ENCODE measurements at regions not wholly inside any gene's neighbourhood (a gene's known extent, or its start where the extent isn't known, plus 50 kb on each side); places are given as distances from the start of the nearest gene placed in this dataset.

GRCh38 chr16:22671301-22672076, 142.5 kb upstream of the HS3ST2 start:
- Histone ChIP-seq H3K4me1 (peaks cover 0 to 6% (median 2%) of the 10 kb centered on the region in 10 experiments; a peak in 4 of 20 replicates), H3K36me3 (no peaks in the 10 kb centered on the region)
- no peak for TF ChIP-seq Cebpa-rat (IDR thresholded peaks at IDR 0.05)

GRCh38 chr16:22672830-22673210, 141.1 kb upstream of the HS3ST2 start:
- no peaks in the 10 kb centered on the region; a peak in 1 of 22 replicates for H4K20me1 ChIP-seq
- TF ChIP-seq Cebpa-rat (IDR thresholded peaks at IDR 0.05): no peak
- H3K27me3 ChIP-seq: no peaks in the 10 kb centered on the region
- peaks cover 0 to 11% (median 0%) of the 10 kb centered on the region in 11 experiments; a peak in 3 of 22 replicates for H3K9me3 ChIP-seq (replicated peaks in 1 of 11)
- no peak overlapping the region for H3K27ac ChIP-seq
- no peak overlapping the region for H3K9ac ChIP-seq
- no peak overlapping the region for H3K4me3 ChIP-seq
- peaks cover 0 to 6% (median 2%) of the 10 kb centered on the region in 10 experiments; a peak in 4 of 20 replicates for H3K4me1 ChIP-seq
- H3K36me3 ChIP-seq: no peaks in the 10 kb centered on the region
- H3K4me2 ChIP-seq: no peak overlapping the region

More at GRCh38 chr16:22671301-22672076, 142.5 kb upstream of the HS3ST2 start:
- no peaks in the 10 kb centered on the region for H3K27me3 ChIP-seq
- no peak overlapping the region for H3K4me3 ChIP-seq
- no peak overlapping the region for H3K27ac ChIP-seq
- H3K9ac ChIP-seq: no peak overlapping the region
- no peaks in the 10 kb centered on the region; a peak in 1 of 22 replicates for H4K20me1 ChIP-seq
- no peak overlapping the region for H3K4me2 ChIP-seq
- peaks cover 0 to 5% (median 0%) of the 10 kb centered on the region in 11 experiments; a peak in 3 of 22 replicates for H3K9me3 ChIP-seq (replicated peaks in 1 of 11)

GRCh38 chr16:22673421-22673831, 140.5 kb upstream of the HS3ST2 start:
- Histone ChIP-seq H3K4me3 (no peak overlapping the region), H3K36me3 (no peaks in the 10 kb centered on the region), H3K9ac (no peak overlapping the region), H3K27ac (no peak overlapping the region), H3K4me2 (no peak overlapping the region), H3K9me3 (replicated peaks in 1 of 11) (peaks cover 0 to 11% (median 0%) of the 10 kb centered on the region in 11 experiments; a peak in 3 of 22 replicates), H3K27me3 (no peaks in the 10 kb centered on the region), H4K20me1 (no peaks in the 10 kb centered on the region; a peak in 1 of 22 replicates), H3K4me1 (peaks cover 0 to 6% (median 2%) of the 10 kb centered on the region in 10 experiments; a peak in 4 of 20 replicates)
- no peak for TF ChIP-seq Cebpa-rat (IDR thresholded peaks at IDR 0.05)

- Histone ChIP-seq H3K36me3 (no peaks in the 10 kb centered on the region), H4K20me1 (no peaks in the 10 kb centered on the region; a peak in 1 of 22 replicates), H3K9ac (no peak overlapping the region), H3K9me3 (replicated peaks in 1 of 11) (peaks cover 0 to 11% (median 0%) of the 10 kb centered on the region in 11 experiments; a peak in 3 of 22 replicates), H3K4me2 (no peak overlapping the region), H3K27ac (no peak overlapping the region), H3K4me3 (no peak overlapping the region), H3K4me1 (peaks cover 0 to 6% (median 0%) of the 10 kb centered on the region in 10 experiments; a peak in 1 of 20 replicates), H3K27me3 (no peaks in the 10 kb centered on the region)
- TF ChIP-seq Cebpa-rat (IDR thresholded peaks at IDR 0.05): no peak
These were observed 139.2 kb upstream of the HS3ST2 start for GRCh38 chr16:22674832-22675191.

GRCh38 chr16:22675745-22676540, 138.0 kb upstream of the HS3ST2 start:
- no peak for TF ChIP-seq Cebpa-rat (IDR thresholded peaks at IDR 0.05)
- H3K4me1 ChIP-seq: no peaks in the 10 kb centered on the region
- H3K4me2 ChIP-seq: no peak overlapping the region
- H3K27me3 ChIP-seq: no peaks in the 10 kb centered on the region
- no peak overlapping the region for H3K27ac ChIP-seq
- H3K36me3 ChIP-seq: no peaks in the 10 kb centered on the region
- H3K4me3 ChIP-seq: no peak overlapping the region
- H4K20me1 ChIP-seq: no peaks in the 10 kb centered on the region; a peak in 1 of 22 replicates
- peaks cover 0 to 11% (median 0%) of the 10 kb centered on the region in 11 experiments; a peak in 3 of 22 replicates for H3K9me3 ChIP-seq (replicated peaks in 1 of 11)
- H3K9ac ChIP-seq: no peak overlapping the region

GRCh38 chr16:22677024-22677830, 136.7 kb upstream of the HS3ST2 start:
- H3K4me2 ChIP-seq: no peak overlapping the region
- H4K20me1 ChIP-seq: no peaks in the 10 kb centered on the region; a peak in 1 of 22 replicates
- peaks cover 0 to 11% (median 0%) of the 10 kb centered on the region in 11 experiments; a peak in 3 of 22 replicates for H3K9me3 ChIP-seq (replicated peaks in 1 of 11)
- no peak overlapping the region for H3K27ac ChIP-seq
- H3K36me3 ChIP-seq: no peaks in the 10 kb centered on the region
- H3K4me3 ChIP-seq: no peak overlapping the region
- H3K27me3 ChIP-seq: no peaks in the 10 kb centered on the region
- 0 out of 22 replicates have a peak, but pooled peaks of 1 of the 11 experiments have one; percentile 10 for TF ChIP-seq Cebpa-rat (IDR thresholded peaks at IDR 0.05)
- H3K4me1 ChIP-seq: peaks cover 0 to 4% (median 0%) of the 10 kb centered on the region in 10 experiments; a peak in 2 of 20 replicates
- H3K9ac ChIP-seq: no peak overlapping the region

- Histone ChIP-seq H3K4me3 (no peak overlapping the region), H3K36me3 (no peaks in the 10 kb centered on the region), H3K9me3 (replicated peaks in 1 of 11) (peaks cover 0 to 11% (median 0%) of the 10 kb centered on the region in 11 experiments; a peak in 3 of 22 replicates), H3K4me2 (no peak overlapping the region), H3K27ac (no peak overlapping the region), H3K9ac (no peak overlapping the region), H3K4me1 (peaks cover 0 to 5% (median 0%) of the 10 kb centered on the region in 10 experiments; a peak in 2 of 20 replicates), H3K27me3 (no peaks in the 10 kb centered on the region), H4K20me1 (no peaks in the 10 kb centered on the region)
- no peak for TF ChIP-seq Cebpa-rat (IDR thresholded peaks at IDR 0.05)
These were observed 135.7 kb upstream of the HS3ST2 start for GRCh38 chr16:22678311-22678710.

- Histone ChIP-seq H4K20me1 (no peaks in the 10 kb centered on the region), H3K27ac (no peak overlapping the region), H3K4me1 (peaks cover 0 to 35% (median 0%) of the 10 kb centered on the region in 10 experiments; a peak in 6 of 20 replicates), H3K9ac (no peak overlapping the region), H3K27me3 (no peaks in the 10 kb centered on the region), H3K4me3 (no peak overlapping the region), H3K36me3 (no peaks in the 10 kb centered on the region), H3K4me2 (peak overlapping the region in 1 of 11 experiments; percentile 20; a peak in 3 of 22 replicates), H3K9me3 (replicated peaks in 1 of 11) (peaks cover 2 to 13% (median 8%) of the 10 kb centered on the region in 11 experiments; a peak in 21 of 22 replicates)
- no peak for TF ChIP-seq Cebpa-rat (IDR thresholded peaks at IDR 0.05)
These were observed 132.2 kb upstream of the HS3ST2 start for GRCh38 chr16:22681554-22682291.
